ENCODE measurements at regions not wholly inside any gene's neighbourhood (a gene's known extent, or its start where the extent isn't known, plus 50 kb on each side); places are given as distances from the start of the nearest gene placed in this dataset.

- TF ChIP-seq POLR2A (IDR thresholded peaks at IDR 0.05) (no peak), CTCF (IDR thresholded peaks at IDR 0.05) (no peak)
Measured at GRCh38 chr6:120352491-120352890, 981.8 kb downstream of the TBC1D32 start.
